ENCODE measurements at regions not wholly inside any gene's neighbourhood (a gene's known extent, or its start where the extent isn't known, plus 50 kb on each side); places are given as distances from the start of the nearest gene placed in this dataset.

- no peak overlapping the region for H3K4me2 ChIP-seq (ENCODE audit: insufficient read depth, low read length)
- no peak for FAIRE-seq
- in situ Hi-C loops (cut with MboI) (no loop called here), intact Hi-C loops (cut with micrococcal nuclease) (no loop called here)
- H2AFZ ChIP-seq (ENCODE audit: low read depth, low read length), result peak overlapping the region; percentile 42; the same call in 1 of the 2 replicates
- H3K4me3 ChIP-seq, result no peak overlapping the region
- ChIA-PET CTCF (ENCODE audit: low intra/inter-chr PET ratio) (no interaction called here), POLR2A (interaction anchor here (0.6 to 1.0 kb wide), 2 partner anchors 14 to 70 kb away, joined by 3 read pairs; no protein-coding TSS in a partner anchor)
- ATAC-seq, result no peak
- no peak for TF ChIP-seq SP2 (IDR thresholded peaks at IDR 0.05; ENCODE audit: extremely low read depth, low read depth, low read length, poor library complexity, severe bottlenecking)
- TF ChIP-seq ZNF217 (CRISPR knock-in tag; IDR thresholded peaks at IDR 0.05), result no peak
- TF ChIP-seq HDAC3 (IDR thresholded peaks at IDR 0.05; ENCODE audit: borderline replicate concordance, partially characterized antibody), result no peak
- TF ChIP-seq SRSF1 (IDR thresholded peaks at IDR 0.05; ENCODE audit: low read depth, low read length), result no peak
- no peak for TF ChIP-seq MCM2 (IDR thresholded peaks at IDR 0.05; ENCODE audit: low read depth)
- no peak for TF ChIP-seq MTA3 (IDR thresholded peaks at IDR 0.05; ENCODE audit: borderline replicate concordance)
- TF ChIP-seq RNF2 (IDR thresholded peaks at IDR 0.05), result no peak
- TF ChIP-seq CREB5 (CRISPR knock-in tag; IDR thresholded peaks at IDR 0.05), result no peak
- TF ChIP-seq NR3C1 (CRISPR knock-in tag; IDR thresholded peaks at IDR 0.05), result no peak
- TF ChIP-seq E2F1 (CRISPR knock-in tag; IDR thresholded peaks at IDR 0.05), result no peak
- no peak for TF ChIP-seq ESRRA (IDR thresholded peaks at IDR 0.05; ENCODE audit: borderline replicate concordance, low read depth)
- no peaks in the 10 kb centered on the region for H3K79me2 ChIP-seq (ENCODE audit: control insufficient read depth, insufficient read depth, low read length)
- no peaks in the 10 kb centered on the region for H3K36me3 ChIP-seq (ENCODE audit: control insufficient read depth, insufficient read depth, low read length)
- no peaks in the 10 kb centered on the region for H3K27me3 ChIP-seq (ENCODE audit: control insufficient read depth in 2 of 2, insufficient read depth in 2 of 2, low read length in 2 of 2)
- BruUV-seq (replicated peaks), result no TSS peak
- no peak overlapping the region for H3K9ac ChIP-seq (ENCODE audit: insufficient read depth in 1 of 2, low read depth in 2 of 2, low read length in 2 of 2)
- 37% methylated on average over 5 of the region's 5 CpGs for WGBS (ENCODE audit: insufficient coverage, low coverage, missing lambda C conversion rate)
- H3K9me1 ChIP-seq (ENCODE audit: control insufficient read depth, insufficient read depth, low read length), result no peaks in the 10 kb centered on the region
- H3K27ac ChIP-seq (ENCODE audit: extremely low read depth, low read depth, low read length), result no peak overlapping the region
- H3K9me3 ChIP-seq (replicated peaks; ENCODE audit: control insufficient read depth, insufficient read depth, low read depth, low read length), result no peaks in the 10 kb centered on the region
- DNase-seq (ENCODE audit: extremely low read depth in 1 of 4, low spot score in 3 of 4), result no peak
- H3K4me1 ChIP-seq (replicated peaks in 1 of 2; ENCODE audit: control insufficient read depth in 2 of 2, insufficient read depth in 2 of 2, low read length in 2 of 2), result peaks cover 6 to 22% of the 10 kb centered on the region in 2 experiments; a peak in 4 of 5 replicates
- no peaks in the 10 kb centered on the region for H4K20me1 ChIP-seq (replicated peaks; ENCODE audit: control insufficient read depth, insufficient read depth, low read length)
These were observed 54.6 kb upstream of the MAP3K1 start for GRCh38 chr5:56760723-56761122.

Measured in K562 (cell line).